ENCODE measurements at regions not wholly inside any gene's neighbourhood (a gene's known extent, or its start where the extent isn't known, plus 50 kb on each side); places are given as distances from the start of the nearest gene placed in this dataset.
"Not testable (repeated sequence)": the region's sequence is repeated elsewhere in the genome, so short reads cannot be mapped to it uniquely, and the experiment has no call there.

DNA sequence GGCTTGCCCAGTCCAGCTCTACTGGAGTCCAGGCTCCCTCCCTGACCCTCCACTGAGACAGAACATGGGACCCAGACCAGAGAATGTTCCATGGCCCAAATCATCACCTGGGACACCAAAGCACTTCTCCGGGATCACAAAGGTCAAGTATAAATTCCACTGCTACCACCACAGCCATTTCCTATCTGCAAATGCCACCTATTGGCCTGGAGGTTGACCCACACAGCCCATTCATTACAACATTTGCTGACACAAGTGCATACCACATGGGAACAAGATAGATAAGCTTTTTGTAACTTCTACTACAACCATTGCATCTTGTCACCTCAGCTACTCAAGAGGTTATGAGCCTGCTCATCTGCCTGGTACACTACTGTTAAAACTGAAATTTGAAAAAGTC, 126.8 kb upstream of the NECTIN3 start:
- H3K4me3 ChIP-seq: no peak overlapping the region
- H3K9me3 ChIP-seq (ENCODE audit: low read depth, low read length): no peaks in the 10 kb centered on the region
- no peaks in the 10 kb centered on the region for H3K36me3 ChIP-seq (ENCODE audit: insufficient read depth, low read length)
- H3K9ac ChIP-seq (ENCODE audit: insufficient read length): no peak overlapping the region
- TF ChIP-seq POLR2AphosphoS5 (IDR thresholded peaks at IDR 0.05; ENCODE audit: borderline replicate concordance, low read depth, low read length) (no peak), EZH2 (IDR thresholded peaks at IDR 0.05) (no peak), FOXP2 (optimal IDR thresholded peaks at IDR 0.05; ENCODE audit: control extremely low read depth, extremely low read length, insufficient read depth) (no peak)
- H3K27ac ChIP-seq: no peak overlapping the region
- DNase-seq (ENCODE audit: low read depth, low spot score): no peak

DNA sequence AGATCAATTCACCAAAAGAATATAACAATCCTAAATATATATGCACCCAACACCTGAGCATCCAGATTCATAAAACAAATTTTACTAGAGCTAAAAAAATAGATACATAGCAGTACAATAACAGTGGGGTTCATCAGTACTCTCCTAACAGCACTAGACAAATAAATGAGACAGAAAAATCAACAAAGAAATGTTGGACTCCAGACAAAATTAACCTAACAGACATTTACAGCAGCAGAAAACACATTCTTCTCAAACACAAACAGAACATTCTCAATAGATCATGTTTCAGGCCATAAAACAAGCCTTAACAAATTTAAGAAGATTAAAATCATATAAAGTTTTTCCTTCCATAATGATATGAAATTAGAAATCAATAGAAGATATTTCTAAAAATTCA, 124.8 kb upstream of the NECTIN3 start:
- TF ChIP-seq FOXP2 (optimal IDR thresholded peaks at IDR 0.05; ENCODE audit: control extremely low read depth, extremely low read length, insufficient read depth): no peak
- TF ChIP-seq EZH2 (IDR thresholded peaks at IDR 0.05): no peak
- TF ChIP-seq POLR2AphosphoS5 (IDR thresholded peaks at IDR 0.05; ENCODE audit: borderline replicate concordance, low read depth, low read length): no peak
- no peak for DNase-seq (ENCODE audit: low read depth, low spot score)
- Histone ChIP-seq H3K27ac (no peak overlapping the region), H3K9me3 (ENCODE audit: low read depth, low read length) (no peaks in the 10 kb centered on the region), H3K36me3 (ENCODE audit: insufficient read depth, low read length) (no peaks in the 10 kb centered on the region), H3K9ac (ENCODE audit: insufficient read length) (no peak overlapping the region), H3K4me3 (no peak overlapping the region)

DNA sequence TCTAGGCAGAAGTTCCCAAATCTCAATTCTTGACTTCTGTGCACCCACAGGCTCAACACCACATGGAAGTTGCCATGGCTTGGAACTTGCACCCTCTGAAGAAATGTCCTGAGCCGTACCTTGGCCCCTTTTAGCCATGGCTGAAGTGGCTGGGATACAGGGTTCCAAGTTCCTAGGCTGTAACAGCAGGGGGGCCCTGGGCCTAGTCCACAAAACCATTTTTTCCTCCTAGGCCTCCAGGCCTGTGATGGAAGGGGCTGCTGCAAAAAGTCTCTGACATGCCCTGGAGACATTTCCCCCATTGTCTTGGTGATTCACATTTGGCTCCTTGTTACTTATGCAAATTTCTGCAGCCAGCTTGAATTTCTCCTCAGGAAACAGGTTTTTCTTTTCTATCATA, 122.4 kb upstream of the NECTIN3 start:
- H3K27ac ChIP-seq; H3K4me3 ChIP-seq; H3K36me3 ChIP-seq (ENCODE audit: insufficient read depth, low read length); H3K9ac ChIP-seq (ENCODE audit: insufficient read length); DNase-seq (ENCODE audit: low read depth, low spot score); H3K9me3 ChIP-seq (ENCODE audit: low read depth, low read length): not testable (repeated sequence)

DNA sequence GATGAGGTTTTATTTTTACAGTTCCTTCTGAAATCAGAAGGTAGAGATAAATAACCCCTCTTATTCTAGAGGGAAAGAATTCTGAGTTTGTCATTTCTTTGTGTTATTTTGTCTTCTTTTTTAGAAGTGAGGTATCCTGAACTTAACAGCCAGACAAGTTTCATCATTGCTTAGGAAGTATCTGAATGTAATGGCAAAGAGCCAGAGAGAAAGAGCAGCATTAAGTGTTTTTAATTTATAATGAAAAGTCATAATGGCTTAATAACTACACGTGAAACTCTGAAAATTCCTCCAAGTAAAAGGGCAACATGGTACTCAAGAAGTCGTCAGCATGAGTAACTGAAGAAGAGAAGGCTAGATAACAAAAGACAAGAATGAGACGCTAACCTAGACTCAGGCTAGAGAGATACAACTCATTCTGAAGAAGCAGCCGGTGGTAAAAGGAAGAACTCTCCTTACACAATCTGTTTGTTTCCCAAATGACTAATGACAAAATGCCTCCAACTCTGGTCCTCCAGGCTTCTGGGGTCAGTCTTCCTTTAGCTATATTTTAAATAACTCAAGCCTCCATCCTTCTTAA, 116.2 kb upstream of the NECTIN3 start:
- no peak for DNase-seq (ENCODE audit: low read depth, low spot score)
- no peaks in the 10 kb centered on the region for H3K36me3 ChIP-seq (ENCODE audit: insufficient read depth, low read length)
- TF ChIP-seq FOXP2 (optimal IDR thresholded peaks at IDR 0.05; ENCODE audit: control extremely low read depth, extremely low read length, insufficient read depth) (no peak), POLR2AphosphoS5 (IDR thresholded peaks at IDR 0.05; ENCODE audit: borderline replicate concordance, low read depth, low read length) (no peak), EZH2 (IDR thresholded peaks at IDR 0.05) (no peak)

DNA sequence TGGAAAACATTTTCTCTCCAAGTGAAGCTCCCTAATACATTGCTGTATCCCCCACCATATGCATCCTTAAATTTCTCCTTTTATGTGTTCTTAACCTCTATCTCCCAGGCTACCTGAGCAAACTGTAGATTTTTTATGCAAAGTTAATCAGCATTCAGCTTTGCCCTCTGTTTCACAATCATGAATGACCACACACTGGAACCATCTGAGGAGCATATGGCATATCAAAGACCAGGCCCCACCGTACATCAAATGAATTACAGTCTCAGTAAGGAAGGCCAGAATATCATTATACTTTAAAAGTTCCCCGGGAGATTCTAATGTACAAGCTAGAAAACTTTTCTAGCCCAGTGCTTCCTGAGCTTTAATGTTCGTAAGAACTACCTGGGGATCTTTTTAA, 115.5 kb upstream of the NECTIN3 start:
- Histone ChIP-seq H3K36me3 (ENCODE audit: insufficient read depth, low read length) (no peaks in the 10 kb centered on the region), H3K4me3 (no peak overlapping the region), H3K9me3 (ENCODE audit: low read depth, low read length) (no peaks in the 10 kb centered on the region), H3K9ac (ENCODE audit: insufficient read length) (no peak overlapping the region), H3K27ac (no peak overlapping the region)
- TF ChIP-seq FOXP2 (optimal IDR thresholded peaks at IDR 0.05; ENCODE audit: control extremely low read depth, extremely low read length, insufficient read depth): no peak
- no peak for TF ChIP-seq POLR2AphosphoS5 (IDR thresholded peaks at IDR 0.05; ENCODE audit: borderline replicate concordance, low read depth, low read length)
- no peak for TF ChIP-seq EZH2 (IDR thresholded peaks at IDR 0.05)
- DNase-seq (ENCODE audit: low read depth, low spot score): no peak

More for the DNA sequence above, 116.2 kb upstream of the NECTIN3 start:
- H3K27ac ChIP-seq: no peak overlapping the region
- H3K9ac ChIP-seq (ENCODE audit: insufficient read length): no peak overlapping the region
- no peak overlapping the region for H3K4me3 ChIP-seq
- no peaks in the 10 kb centered on the region for H3K9me3 ChIP-seq (ENCODE audit: low read depth, low read length)

DNA sequence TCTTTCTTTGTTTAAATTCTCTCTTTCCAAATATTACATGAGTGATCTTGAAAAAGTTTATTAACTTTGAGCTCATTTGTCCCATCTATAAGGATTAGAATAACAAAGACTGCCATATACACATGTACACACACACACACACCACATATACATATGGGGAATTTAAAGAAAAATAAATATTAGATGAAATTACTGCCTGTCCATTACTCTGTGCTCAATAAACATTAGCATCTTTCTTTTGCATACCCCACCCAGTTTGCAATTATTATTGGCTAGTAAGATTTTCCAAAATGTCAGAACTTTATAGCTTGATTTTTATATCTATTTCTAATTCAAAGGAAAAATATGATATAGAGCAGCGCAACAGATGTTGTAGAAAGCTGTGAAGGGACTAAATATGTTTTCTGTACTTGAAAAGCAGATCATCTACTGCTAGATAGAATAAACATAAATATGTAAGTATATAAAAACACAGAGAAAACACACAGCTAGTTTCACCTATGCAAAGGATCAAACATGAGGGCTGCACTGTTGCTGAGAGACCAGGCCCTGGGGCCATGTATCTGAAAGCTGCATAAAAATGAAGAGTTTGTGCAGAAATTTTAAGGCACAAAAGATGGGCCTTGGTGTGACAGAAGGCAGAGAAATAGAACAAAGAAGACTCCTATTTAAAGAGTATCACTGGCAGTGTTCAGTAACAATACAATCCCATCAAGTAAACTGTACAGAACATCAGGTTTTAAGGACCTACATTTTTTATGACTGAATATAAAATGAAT, 114.2 kb upstream of the NECTIN3 start:
- Histone ChIP-seq H3K4me3 (no peak overlapping the region), H3K9ac (ENCODE audit: insufficient read length) (no peak overlapping the region), H3K36me3 (ENCODE audit: insufficient read depth, low read length) (no peaks in the 10 kb centered on the region), H3K27ac (no peak overlapping the region), H3K9me3 (ENCODE audit: low read depth, low read length) (no peaks in the 10 kb centered on the region)
- no peak for DNase-seq (ENCODE audit: low read depth, low spot score)
- TF ChIP-seq EZH2 (IDR thresholded peaks at IDR 0.05) (no peak), POLR2AphosphoS5 (IDR thresholded peaks at IDR 0.05; ENCODE audit: borderline replicate concordance, low read depth, low read length) (no peak), FOXP2 (optimal IDR thresholded peaks at IDR 0.05; ENCODE audit: control extremely low read depth, extremely low read length, insufficient read depth) (no peak)

DNA sequence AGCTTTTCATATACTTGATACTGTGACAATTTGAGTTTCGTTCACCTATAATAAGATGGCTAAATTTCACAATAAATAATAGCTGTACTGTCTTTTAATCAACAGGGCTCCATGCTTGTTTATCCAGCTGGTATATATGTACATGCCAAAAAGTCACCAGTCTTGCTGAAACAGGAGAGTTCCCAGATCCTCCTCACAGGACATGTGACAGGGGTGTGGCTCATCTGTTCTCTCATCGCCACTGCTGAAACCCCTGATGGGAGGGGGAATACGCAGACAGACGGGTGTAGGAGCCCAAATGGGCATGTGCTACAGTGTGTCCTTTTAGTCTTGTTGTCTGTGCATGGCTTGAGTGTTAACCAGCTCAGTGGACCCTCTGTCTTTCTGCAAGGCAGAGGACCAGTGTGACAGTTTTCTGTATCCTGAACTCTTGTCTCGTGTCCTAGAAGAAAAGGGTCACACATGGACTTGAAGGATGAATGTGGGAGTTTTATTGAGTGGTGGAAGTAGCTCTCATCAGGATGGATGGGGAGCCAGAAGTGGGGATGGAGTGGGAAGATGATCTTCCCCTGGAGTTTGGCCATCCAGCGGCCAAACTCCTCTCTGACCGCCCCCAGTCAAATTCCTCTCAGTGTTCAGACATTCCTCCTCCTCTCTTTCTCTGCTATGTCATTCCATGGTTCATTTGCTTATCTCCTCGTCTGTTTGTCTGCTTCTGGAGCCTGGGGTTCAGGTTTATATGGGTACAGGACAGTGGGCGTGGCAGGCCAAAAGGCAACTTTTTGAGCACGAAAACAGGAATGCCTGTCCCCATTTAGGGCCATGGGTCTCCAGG, 113.1 kb upstream of the NECTIN3 start:
- DNase-seq (ENCODE audit: low read depth, low spot score): no peak
- no peaks in the 10 kb centered on the region for H3K36me3 ChIP-seq (ENCODE audit: insufficient read depth, low read length)
- no peak overlapping the region for H3K4me3 ChIP-seq
- no peaks in the 10 kb centered on the region for H3K9me3 ChIP-seq (ENCODE audit: low read depth, low read length)
- TF ChIP-seq FOXP2 (optimal IDR thresholded peaks at IDR 0.05; ENCODE audit: control extremely low read depth, extremely low read length, insufficient read depth) (no peak), EZH2 (IDR thresholded peaks at IDR 0.05) (no peak), POLR2AphosphoS5 (IDR thresholded peaks at IDR 0.05; ENCODE audit: borderline replicate concordance, low read depth, low read length) (no peak)
- H3K9ac ChIP-seq (ENCODE audit: insufficient read length): no peak overlapping the region
- no peak overlapping the region for H3K27ac ChIP-seq

DNA sequence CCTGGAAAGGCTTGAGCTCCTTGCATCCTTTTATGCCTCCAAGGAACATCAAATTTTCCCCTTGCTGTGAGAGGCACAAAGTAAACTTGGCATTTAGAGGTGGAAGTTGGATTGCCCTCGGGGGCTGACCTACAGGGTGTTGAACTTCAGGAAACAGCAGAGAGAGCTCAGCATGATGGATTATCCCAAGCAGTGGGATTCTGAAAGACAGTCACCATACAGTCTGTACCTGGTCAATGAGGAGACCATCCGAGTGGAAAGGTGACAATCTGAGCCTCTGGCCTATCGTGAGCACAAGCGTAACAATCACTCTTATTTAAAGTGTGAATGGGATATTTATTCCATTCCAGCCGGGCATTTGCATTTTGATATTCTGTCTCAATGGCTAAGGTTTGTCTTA, 105.6 kb upstream of the NECTIN3 start:
- no peak overlapping the region for H3K9ac ChIP-seq (ENCODE audit: insufficient read length)
- H3K27ac ChIP-seq: no peak overlapping the region
- H3K36me3 ChIP-seq (ENCODE audit: insufficient read depth, low read length): no peaks in the 10 kb centered on the region
- no peak for DNase-seq (ENCODE audit: low read depth, low spot score)
- no peak overlapping the region for H3K4me3 ChIP-seq
- no peaks in the 10 kb centered on the region for H3K9me3 ChIP-seq (ENCODE audit: low read depth, low read length)
- TF ChIP-seq EZH2 (IDR thresholded peaks at IDR 0.05): no peak
- no peak for TF ChIP-seq FOXP2 (optimal IDR thresholded peaks at IDR 0.05; ENCODE audit: control extremely low read depth, extremely low read length, insufficient read depth)

All from SK-N-MC (cell line).